ENCODE measurements at regions not wholly inside any gene's neighbourhood (a gene's known extent, or its start where the extent isn't known, plus 50 kb on each side); places are given as distances from the start of the nearest gene placed in this dataset.

DNA sequence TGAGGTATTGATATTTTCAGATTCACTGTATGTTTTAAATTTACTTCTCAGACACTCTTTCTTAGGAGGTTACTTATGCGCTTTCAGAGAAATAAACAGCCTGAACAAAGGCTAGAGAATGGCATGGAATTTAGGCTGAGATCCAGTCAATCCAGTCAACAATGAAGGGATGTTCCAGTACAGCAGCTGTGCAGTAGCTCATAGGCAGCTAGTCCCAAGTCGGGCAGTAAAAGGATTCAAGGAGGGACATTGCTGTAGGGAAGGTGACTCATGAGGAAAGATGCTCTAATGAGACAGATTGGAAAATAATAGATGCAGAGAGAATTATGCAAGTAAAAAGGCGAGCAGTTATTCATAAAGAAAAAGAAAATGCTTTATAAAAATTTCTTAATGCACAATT, 397.9 kb upstream of the RGPD4 start:
- ATAC-seq (no peak), FAIRE-seq (no peak), DNase-seq (ENCODE audit: extremely low read depth in 1 of 4, low spot score in 3 of 4) (no peak)
- H3K9me1 ChIP-seq (ENCODE audit: control insufficient read depth, insufficient read depth, low read length): no peaks in the 10 kb centered on the region
- H2AFZ ChIP-seq (ENCODE audit: low read depth, low read length): no peak overlapping the region
- no peaks in the 10 kb centered on the region for H3K79me2 ChIP-seq (ENCODE audit: control insufficient read depth, insufficient read depth, low read length)
- H3K9ac ChIP-seq (ENCODE audit: insufficient read depth in 1 of 2, low read depth in 2 of 2, low read length in 2 of 2): no peak overlapping the region
- in situ Hi-C loops (cut with MboI): no loop called here
- ChIA-PET POLR2A (no interaction called here), CTCF (ENCODE audit: low intra/inter-chr PET ratio) (no interaction called here)
- H3K36me3 ChIP-seq (ENCODE audit: control insufficient read depth, insufficient read depth, low read length): no peaks in the 10 kb centered on the region
- no peak overlapping the region for H3K27ac ChIP-seq (ENCODE audit: extremely low read depth, low read depth, low read length)
- H3K4me2 ChIP-seq (ENCODE audit: insufficient read depth, low read length): no peak overlapping the region
- H4K20me1 ChIP-seq (replicated peaks; ENCODE audit: control insufficient read depth, insufficient read depth, low read length): no peaks in the 10 kb centered on the region
- no peaks in the 10 kb centered on the region for H3K27me3 ChIP-seq (ENCODE audit: control insufficient read depth in 2 of 2, insufficient read depth in 2 of 2, low read length in 2 of 2)
- WGBS (ENCODE audit: insufficient coverage, low coverage, missing lambda C conversion rate): 3% methylated on average over 3 of the region's 3 CpGs
- no peaks in the 10 kb centered on the region for H3K4me1 ChIP-seq (replicated peaks in 1 of 2; ENCODE audit: control insufficient read depth in 2 of 2, insufficient read depth in 2 of 2, low read length in 2 of 2)
- H3K9me3 ChIP-seq (replicated peaks; ENCODE audit: control insufficient read depth, insufficient read depth, low read depth, low read length): 0 out of 2 replicates have a peak, but pooled peaks cover 2% of the 10 kb centered on the region
- BruUV-seq (replicated peaks): no TSS peak
- intact Hi-C loops (cut with micrococcal nuclease): no loop called here
- H3K4me3 ChIP-seq: no peak overlapping the region
- TF ChIP-seq GTF2E2 (tag; IDR thresholded peaks at IDR 0.05): no peak
- TF ChIP-seq CREB1 (IDR thresholded peaks at IDR 0.05): no peak
- no peak for TF ChIP-seq CREB1 (CRISPR knock-in tag; IDR thresholded peaks at IDR 0.05)
- no peak for TF ChIP-seq ZNF444 (CRISPR knock-in tag; IDR thresholded peaks at IDR 0.05)
- TF ChIP-seq ZNF436 (CRISPR knock-in tag; IDR thresholded peaks at IDR 0.05): no peak
- no peak for TF ChIP-seq TAF9B (IDR thresholded peaks at IDR 0.05; ENCODE audit: partially characterized antibody)
- TF ChIP-seq, protein P1, sequence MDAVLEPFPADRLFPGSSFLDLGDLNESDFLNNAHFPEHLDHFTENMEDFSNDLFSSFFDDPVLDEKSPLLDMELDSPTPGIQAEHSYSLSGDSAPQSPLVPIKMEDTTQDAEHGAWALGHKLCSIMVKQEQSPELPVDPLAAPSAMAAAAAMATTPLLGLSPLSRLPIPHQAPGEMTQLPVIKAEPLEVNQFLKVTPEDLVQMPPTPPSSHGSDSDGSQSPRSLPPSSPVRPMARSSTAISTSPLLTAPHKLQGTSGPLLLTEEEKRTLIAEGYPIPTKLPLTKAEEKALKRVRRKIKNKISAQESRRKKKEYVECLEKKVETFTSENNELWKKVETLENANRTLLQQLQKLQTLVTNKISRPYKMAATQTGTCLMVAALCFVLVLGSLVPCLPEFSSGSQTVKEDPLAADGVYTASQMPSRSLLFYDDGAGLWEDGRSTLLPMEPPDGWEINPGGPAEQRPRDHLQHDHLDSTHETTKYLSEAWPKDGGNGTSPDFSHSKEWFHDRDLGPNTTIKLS (IDR thresholded peaks at IDR 0.05; ENCODE audit: borderline replicate concordance, low read depth): no peak
- no peak for TF ChIP-seq GABPB1 (CRISPR knock-in tag; IDR thresholded peaks at IDR 0.05)
- TF ChIP-seq ZFPM2 (CRISPR knock-in tag; IDR thresholded peaks at IDR 0.05): no peak
- no peak for TF ChIP-seq BRD9 (IDR thresholded peaks at IDR 0.05; ENCODE audit: low read depth, partially characterized antibody)
- TF ChIP-seq, protein P2, sequence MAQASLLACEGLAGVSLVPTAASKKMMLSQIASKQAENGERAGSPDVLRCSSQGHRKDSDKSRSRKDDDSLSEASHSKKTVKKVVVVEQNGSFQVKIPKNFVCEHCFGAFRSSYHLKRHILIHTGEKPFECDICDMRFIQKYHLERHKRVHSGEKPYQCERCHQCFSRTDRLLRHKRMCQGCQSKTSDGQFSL (CRISPR knock-in tag; IDR thresholded peaks at IDR 0.05): no peak
- TF ChIP-seq, protein P2 (tag; IDR thresholded peaks at IDR 0.05): no peak
- no peak for TF ChIP-seq SRSF1 (IDR thresholded peaks at IDR 0.05; ENCODE audit: low read depth, low read length)

Data from K562 (cell line).